BJ (cell line): ENCODE measurements at regions not wholly inside any gene's neighbourhood (a gene's known extent, or its start where the extent isn't known, plus 50 kb on each side); places are given as distances from the start of the nearest gene placed in this dataset.

Experiments
- CTCF ChIA-PET: fragments of 350-600 bp; formaldehyde crosslinking; extraction: SDS; loops from one replicate; lab custom pipeline; 2021; ENCODE audit warnings: antibody characterized with exemption, inconsistent platforms; lab: Yijun Ruan, JAX
- POLR2A ChIA-PET: fragments of 300-600 bp; sonication (Branson Sonifier 250); formaldehyde crosslinking; extraction: SDS; loops from one replicate; lab custom pipeline; 2021; ENCODE audit warnings: antibody characterized with exemption; lab: Charles Lee
- DNase-seq: peaks from one replicate; pipeline ENCODE4 v3.0.0-alpha.2; 2011; ENCODE audit warnings: low read depth
- H3K27me3 ChIP-seq: 2 replicates; pipeline ENCODE4 v1.6.0; 2011; ENCODE audit warnings: low read length; ENCODE audit not compliant: control insufficient read depth, insufficient read depth
- H3K36me3 ChIP-seq: 2 replicates; pipeline ENCODE4 v1.5.1; 2011; ENCODE audit warnings: low read length; ENCODE audit not compliant: control insufficient read depth, insufficient read depth
- H3K4me3 ChIP-seq: 2 replicates; pipeline ENCODE4 v1.5.1; 2011; ENCODE audit warnings: low read depth, mild to moderate bottlenecking, control low read depth, low read length
- CTCF ChIP-seq: IDR thresholded peaks from 2 replicates; pipeline ENCODE4 v1.5.1; 2011; ENCODE audit warnings: low read depth, mild to moderate bottlenecking, control low read depth, inconsistent platforms, low read length, moderate library complexity; ENCODE audit not compliant: insufficient read depth

GRCh38 chr2:193793914-193794313 is 1599.2 kb upstream of the TMEFF2 start:
- no peak for DNase-seq
- H3K36me3 ChIP-seq: no peaks in the 10 kb centered on the region
- CTCF ChIA-PET: no interaction called here
- H3K27me3 ChIP-seq: no peaks in the 10 kb centered on the region
- H3K4me3 ChIP-seq: no peak overlapping the region
- POLR2A ChIA-PET: no interaction called here
- TF ChIP-seq CTCF: no peak

GRCh38 chr2:193783681-193784080 is 1588.9 kb upstream of the TMEFF2 start:
- ChIA-PET POLR2A (no interaction called here), CTCF (no interaction called here)
- no peak for TF ChIP-seq CTCF
- DNase-seq: no peak
- Histone ChIP-seq H3K4me3 (no peak overlapping the region), H3K27me3 (no peaks in the 10 kb centered on the region), H3K36me3 (no peaks in the 10 kb centered on the region)

GRCh38 chr2:193778293-193778692 is 1583.6 kb upstream of the TMEFF2 start:
- DNase-seq: no peak
- Histone ChIP-seq H3K27me3 (no peaks in the 10 kb centered on the region), H3K4me3 (no peak overlapping the region), H3K36me3 (no peaks in the 10 kb centered on the region)
- CTCF ChIA-PET: no interaction called here
- POLR2A ChIA-PET: no interaction called here
- TF ChIP-seq CTCF: no peak

- ChIA-PET POLR2A (no interaction called here), CTCF (no interaction called here)
- TF ChIP-seq CTCF: no peak
- Histone ChIP-seq H3K36me3 (no peaks in the 10 kb centered on the region), H3K4me3 (no peak overlapping the region), H3K27me3 (no peaks in the 10 kb centered on the region)
- DNase-seq: no peak
Measured at GRCh38 chr2:193776988-193777387, 1582.3 kb upstream of the TMEFF2 start.

- POLR2A ChIA-PET: no interaction called here
- TF ChIP-seq CTCF: no peak
- Histone ChIP-seq H3K27me3 (no peaks in the 10 kb centered on the region), H3K36me3 (no peaks in the 10 kb centered on the region), H3K4me3 (no peak overlapping the region)
- CTCF ChIA-PET: no interaction called here
- DNase-seq: no peak
Measured at GRCh38 chr2:193774166-193774565, 1579.4 kb upstream of the TMEFF2 start.
